ENCODE measurements at regions not wholly inside any gene's neighbourhood (a gene's known extent, or its start where the extent isn't known, plus 50 kb on each side); places are given as distances from the start of the nearest gene placed in this dataset.

GRCh38 chr13:84049443-84050219 is 167.4 kb upstream of the SLITRK1 start:
- Histone ChIP-seq H3K9me3 (peaks cover 0 to 3% of the 10 kb centered on the region in 2 donors), H3K27ac (no peak overlapping the region), H3K36me3 (no peaks in the 10 kb centered on the region), H3K4me1 (no peaks in the 10 kb centered on the region), H3K4me3 (no peak overlapping the region), H3K27me3 (no peaks in the 10 kb centered on the region)
- intact Hi-C loops (cut with DNase I; ENCODE audit: low total_unique reads), result no loop called here
- WGBS, 2 donors (ENCODE audit: low coverage in 1 of 2), result 54 to 56% methylated on average over 2 of the region's 2 CpGs
- in situ Hi-C loops (cut with MboI; ENCODE audit: low pct_ligation_motif_present in 1 of 4, low pct_unique_long_range_greater_than_20kb in 1 of 4, low sequenced_read_pairs in 3 of 4), result no loop called here
- no peak for DNase-seq
- no peak for TF ChIP-seq POLR2A (IDR thresholded peaks at IDR 0.05)
- TF ChIP-seq CTCF (IDR thresholded peaks at IDR 0.05), result no peak
- no peak for TF ChIP-seq EP300 (IDR thresholded peaks at IDR 0.05; ENCODE audit: low read depth)
- no peak for TF ChIP-seq POLR2AphosphoS5 (IDR thresholded peaks at IDR 0.05)

DNA sequence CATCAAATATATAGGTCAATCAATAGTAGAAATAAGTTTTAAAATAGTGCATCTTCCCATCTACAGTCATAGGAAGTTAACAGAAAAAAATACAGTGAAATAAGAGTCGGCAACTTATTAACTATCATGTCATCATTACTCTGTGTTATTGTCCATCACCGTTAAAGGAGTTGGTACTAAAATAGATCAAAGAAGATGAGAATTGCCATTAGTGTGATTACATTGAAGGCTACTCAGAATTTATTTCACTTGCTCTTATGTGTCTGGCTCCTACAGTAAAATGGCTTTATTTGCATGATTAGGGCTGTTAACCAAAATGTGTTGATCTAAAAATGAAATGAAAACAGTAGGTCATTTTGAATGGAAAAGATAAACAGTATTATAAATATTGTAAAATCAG is 162.5 kb upstream of the SLITRK1 start:
- WGBS, 2 donors (ENCODE audit: low coverage in 1 of 2), result 78 to 79% methylated on average over 2 of the region's 2 CpGs
- in situ Hi-C loops (cut with MboI; ENCODE audit: low pct_ligation_motif_present in 1 of 4, low pct_unique_long_range_greater_than_20kb in 1 of 4, low sequenced_read_pairs in 3 of 4) (no loop called here), intact Hi-C loops (cut with DNase I; ENCODE audit: low total_unique reads) (no loop called here)
- TF ChIP-seq POLR2AphosphoS5 (IDR thresholded peaks at IDR 0.05), result no peak
- TF ChIP-seq CTCF (IDR thresholded peaks at IDR 0.05), result no peak
- no peak for TF ChIP-seq POLR2A (IDR thresholded peaks at IDR 0.05)
- TF ChIP-seq EP300 (IDR thresholded peaks at IDR 0.05; ENCODE audit: low read depth), result no peak
- no peak for DNase-seq
- Histone ChIP-seq H3K27me3 (no peaks in the 10 kb centered on the region), H3K4me3 (no peak overlapping the region), H3K4me1 (no peaks in the 10 kb centered on the region), H3K36me3 (no peaks in the 10 kb centered on the region), H3K9me3 (peaks cover 3% of the 10 kb centered on the region in 2 donors), H3K27ac (no peak overlapping the region)

GRCh38 chr13:84038001-84038400 is 155.7 kb upstream of the SLITRK1 start:
- WGBS, 2 donors (ENCODE audit: low coverage in 1 of 2), result 0 to 11% methylated on average over 1 of the region's 1 CpG
- DNase-seq, result no peak
- in situ Hi-C loops (cut with MboI; ENCODE audit: low pct_ligation_motif_present in 1 of 4, low pct_unique_long_range_greater_than_20kb in 1 of 4, low sequenced_read_pairs in 3 of 4), result no loop called here
- no peak overlapping the region for H3K27ac ChIP-seq
- intact Hi-C loops (cut with DNase I; ENCODE audit: low total_unique reads), result no loop called here
- H3K27me3 ChIP-seq, result no peaks in the 10 kb centered on the region
- H3K9me3 ChIP-seq, result peaks cover 0 to 3% of the 10 kb centered on the region in 2 donors
- H3K36me3 ChIP-seq, result no peaks in the 10 kb centered on the region
- no peak overlapping the region for H3K4me3 ChIP-seq
- no peaks in the 10 kb centered on the region for H3K4me1 ChIP-seq
- TF ChIP-seq CTCF (IDR thresholded peaks at IDR 0.05) (no peak), POLR2A (IDR thresholded peaks at IDR 0.05) (no peak), EP300 (IDR thresholded peaks at IDR 0.05; ENCODE audit: low read depth) (no peak), POLR2AphosphoS5 (IDR thresholded peaks at IDR 0.05) (no peak)

- in situ Hi-C loops (cut with MboI; ENCODE audit: low pct_ligation_motif_present in 1 of 4, low pct_unique_long_range_greater_than_20kb in 1 of 4, low sequenced_read_pairs in 3 of 4), result no loop called here
Observed at GRCh38 chr13:84032116-84032515, 149.8 kb upstream of the SLITRK1 start.

More at GRCh38 chr13:84032116-84032515, 149.8 kb upstream of the SLITRK1 start:
- Histone ChIP-seq H3K27ac (no peak overlapping the region), H3K9me3 (peaks cover 0 to 5% of the 10 kb centered on the region in 2 donors), H3K27me3 (no peaks in the 10 kb centered on the region), H3K4me3 (no peak overlapping the region), H3K36me3 (no peaks in the 10 kb centered on the region), H3K4me1 (no peaks in the 10 kb centered on the region)
- intact Hi-C loops (cut with DNase I; ENCODE audit: low total_unique reads), result no loop called here
- 43 to 88% methylated on average over 1 of the region's 1 CpG for WGBS, 2 donors (ENCODE audit: low coverage in 1 of 2)
- DNase-seq, result no peak
- TF ChIP-seq POLR2AphosphoS5 (IDR thresholded peaks at IDR 0.05) (no peak), CTCF (IDR thresholded peaks at IDR 0.05) (no peak), EP300 (IDR thresholded peaks at IDR 0.05; ENCODE audit: low read depth) (no peak), POLR2A (IDR thresholded peaks at IDR 0.05) (no peak)
